SK-N-SH (cell line): ENCODE measurements at regions not wholly inside any gene's neighbourhood (a gene's known extent, or its start where the extent isn't known, plus 50 kb on each side); places are given as distances from the start of the nearest gene placed in this dataset.
"Not testable (repeated sequence)": the region's sequence is repeated elsewhere in the genome, so short reads cannot be mapped to it uniquely, and the experiment has no call there.

Source experiments
- CHD2 ChIP-seq: fragments of 150-350 bp; IDR thresholded peaks from 2 replicates; pipeline ENCODE4 v1.6.1; 2018; ENCODE audit warnings: low read length; ENCODE audit not compliant: partially characterized antibody
- CTCF ChIP-seq: fragments of 200-600 bp; sonication (generic); IDR thresholded peaks from 2 replicates; pipeline ENCODE4 v1.6.1; 2017; ENCODE audit warnings: antibody characterized with exemption, mild to moderate bottlenecking, moderate library complexity
- EZH2phosphoT487 ChIP-seq: fragments of 200-600 bp; sonication (generic); IDR thresholded peaks from 2 replicates; pipeline ENCODE4 v1.6.1; 2017; ENCODE audit warnings: low read depth, mixed run types, mild to moderate bottlenecking, antibody characterized with exemption, moderate library complexity, borderline replicate concordance
- GABPA ChIP-seq: IDR thresholded peaks from 2 replicates; pipeline ENCODE4 v1.4.0; 2012; ENCODE audit warnings: low read depth, mild to moderate bottlenecking
- JUND ChIP-seq: IDR thresholded peaks from 2 replicates; pipeline ENCODE4 v1.4.0; 2012
- POLR2AphosphoS5 ChIP-seq: IDR thresholded peaks from 2 replicates; pipeline ENCODE4 v1.6.1; 2012; ENCODE audit warnings: low read depth, low read length
- RCOR1 ChIP-seq: fragments of 150-350 bp; IDR thresholded peaks from 2 replicates; pipeline ENCODE4 v1.6.1; 2017; ENCODE audit warnings: antibody characterized with exemption, low read length
- REST ChIP-seq: IDR thresholded peaks from 2 replicates; pipeline ENCODE4 v1.6.1; 2012; ENCODE audit warnings: mild to moderate bottlenecking, low read depth, low read length, moderate library complexity
- RXRA ChIP-seq: IDR thresholded peaks from 2 replicates; pipeline ENCODE4 v1.4.0; 2012; ENCODE audit warnings: low read depth, mild to moderate bottlenecking, borderline replicate concordance
- SIN3A ChIP-seq: IDR thresholded peaks from 2 replicates; pipeline ENCODE4 v1.6.1; 2012; ENCODE audit warnings: low read depth, mild to moderate bottlenecking, low read length, moderate library complexity, borderline replicate concordance
- TAF1 ChIP-seq: IDR thresholded peaks from 2 replicates; pipeline ENCODE4 v1.6.1; 2012; ENCODE audit warnings: low read depth, mild to moderate bottlenecking, low read length, moderate library complexity, borderline replicate concordance
- TCF12 ChIP-seq: IDR thresholded peaks from 2 replicates; pipeline ENCODE4 v1.4.0; 2012
- TEAD4 ChIP-seq: IDR thresholded peaks from 2 replicates; pipeline ENCODE4 v1.4.0; 2012; ENCODE audit warnings: mild to moderate bottlenecking, borderline replicate concordance; ENCODE audit not compliant: insufficient read depth
- USF1 ChIP-seq: IDR thresholded peaks from 2 replicates; pipeline ENCODE4 v1.4.0; 2012; ENCODE audit warnings: low read depth, borderline replicate concordance

- not testable (repeated sequence) for TF ChIP-seq TCF12, REST, GABPA, TAF1, USF1, CTCF, RXRA, CHD2, EZH2phosphoT487, JUND, TEAD4, SIN3A, POLR2AphosphoS5, RCOR1
Measured at GRCh38 chr1:149355748-149356147, 119.1 kb upstream of the NBPF19 start.
